ENCODE measurements at regions not wholly inside any gene's neighbourhood (a gene's known extent, or its start where the extent isn't known, plus 50 kb on each side); places are given as distances from the start of the nearest gene placed in this dataset.

DNA sequence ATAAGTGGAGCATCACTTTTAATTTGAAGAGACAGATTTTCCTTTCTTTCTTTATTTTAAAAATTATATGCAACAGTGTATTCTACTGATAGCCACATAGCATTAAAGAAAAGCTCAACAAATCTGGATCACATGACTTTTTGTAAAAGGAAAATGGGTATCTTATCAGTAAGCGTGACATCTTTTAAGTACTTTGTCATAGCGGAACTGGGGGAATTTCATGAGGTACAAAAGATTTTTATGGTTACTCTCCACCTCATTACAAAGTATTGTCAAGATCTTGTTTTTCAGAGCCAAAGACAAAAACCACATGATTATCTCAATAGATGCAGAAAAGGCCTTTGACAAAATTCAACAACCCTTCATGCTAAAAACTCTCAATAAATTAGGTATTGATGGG, 219.6 kb upstream of the ZPLD1 start:
- H3K4me1 ChIP-seq (ENCODE audit: insufficient read depth, low read length, poor library complexity, severe bottlenecking), result no peaks in the 10 kb centered on the region
- H3K4me2 ChIP-seq (ENCODE audit: low read depth, low read length, poor library complexity, severe bottlenecking), result no peak overlapping the region
- H3F3A ChIP-seq (ENCODE audit: low read depth), result no peaks in the 10 kb centered on the region
- no peaks in the 10 kb centered on the region for H3K27me3 ChIP-seq (ENCODE audit: insufficient read depth, low read length, poor library complexity, severe bottlenecking)
- H3K9ac ChIP-seq (ENCODE audit: low read depth, low read length, poor library complexity, severe bottlenecking), result no peak overlapping the region
- no peak overlapping the region for H2AFZ ChIP-seq (ENCODE audit: low read length)
- no peaks in the 10 kb centered on the region for H3K79me2 ChIP-seq (ENCODE audit: insufficient read depth, low read length)
- no peaks in the 10 kb centered on the region for H3K36me3 ChIP-seq (ENCODE audit: insufficient read depth, low read length)
- no peaks in the 10 kb centered on the region for H3K9me2 ChIP-seq (replicated peaks; ENCODE audit: low read depth, low read length)
- H3K4me3 ChIP-seq (ENCODE audit: low read length, poor library complexity, severe bottlenecking), result no peak overlapping the region
- H4K20me1 ChIP-seq (ENCODE audit: insufficient read depth, low read length, poor library complexity, severe bottlenecking), result no peaks in the 10 kb centered on the region
- H3K9me3 ChIP-seq (ENCODE audit: insufficient read depth, low read depth, low read length), result no peaks in the 10 kb centered on the region
- TF ChIP-seq, protein P1, sequence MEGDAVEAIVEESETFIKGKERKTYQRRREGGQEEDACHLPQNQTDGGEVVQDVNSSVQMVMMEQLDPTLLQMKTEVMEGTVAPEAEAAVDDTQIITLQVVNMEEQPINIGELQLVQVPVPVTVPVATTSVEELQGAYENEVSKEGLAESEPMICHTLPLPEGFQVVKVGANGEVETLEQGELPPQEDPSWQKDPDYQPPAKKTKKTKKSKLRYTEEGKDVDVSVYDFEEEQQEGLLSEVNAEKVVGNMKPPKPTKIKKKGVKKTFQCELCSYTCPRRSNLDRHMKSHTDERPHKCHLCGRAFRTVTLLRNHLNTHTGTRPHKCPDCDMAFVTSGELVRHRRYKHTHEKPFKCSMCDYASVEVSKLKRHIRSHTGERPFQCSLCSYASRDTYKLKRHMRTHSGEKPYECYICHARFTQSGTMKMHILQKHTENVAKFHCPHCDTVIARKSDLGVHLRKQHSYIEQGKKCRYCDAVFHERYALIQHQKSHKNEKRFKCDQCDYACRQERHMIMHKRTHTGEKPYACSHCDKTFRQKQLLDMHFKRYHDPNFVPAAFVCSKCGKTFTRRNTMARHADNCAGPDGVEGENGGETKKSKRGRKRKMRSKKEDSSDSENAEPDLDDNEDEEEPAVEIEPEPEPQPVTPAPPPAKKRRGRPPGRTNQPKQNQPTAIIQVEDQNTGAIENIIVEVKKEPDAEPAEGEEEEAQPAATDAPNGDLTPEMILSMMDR (conservative IDR thresholded peaks at IDR 0.05; ENCODE audit: low read length), result no peak
- no peak for TF ChIP-seq EZH2phosphoT487 (IDR thresholded peaks at IDR 0.05; ENCODE audit: borderline replicate concordance)

DNA sequence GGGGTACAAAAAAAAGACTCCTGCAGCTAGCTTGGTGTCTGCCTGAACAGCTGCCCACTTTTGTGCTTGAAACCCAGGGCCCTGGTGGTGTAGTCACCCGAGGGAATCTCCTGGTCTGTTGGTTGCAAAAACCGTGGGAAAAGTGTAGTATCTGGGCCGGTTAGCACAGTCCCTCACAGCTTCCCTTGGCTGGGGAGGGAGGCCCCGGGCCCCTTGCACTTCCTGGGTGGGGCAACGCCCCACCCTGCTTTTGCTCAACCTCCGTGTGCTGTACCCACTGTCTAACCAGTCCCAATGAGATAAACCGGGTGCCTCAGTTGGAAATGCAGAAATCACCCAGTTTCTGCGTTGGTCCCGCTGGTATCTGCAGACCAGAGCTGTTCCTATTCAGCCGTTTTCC, 211.7 kb upstream of the ZPLD1 start:
- no peaks in the 10 kb centered on the region for H3K36me3 ChIP-seq (ENCODE audit: insufficient read depth, low read length)
- H3K4me2 ChIP-seq (ENCODE audit: low read depth, low read length, poor library complexity, severe bottlenecking), result peak overlapping the region; percentile 2
- H3K79me2 ChIP-seq (ENCODE audit: insufficient read depth, low read length), result no peaks in the 10 kb centered on the region
- peak overlapping the region; percentile 4 for H3K9ac ChIP-seq (ENCODE audit: low read depth, low read length, poor library complexity, severe bottlenecking)
- H4K20me1 ChIP-seq (ENCODE audit: insufficient read depth, low read length, poor library complexity, severe bottlenecking), result no peaks in the 10 kb centered on the region
- peaks cover 19% of the 10 kb centered on the region for H3K4me1 ChIP-seq (ENCODE audit: insufficient read depth, low read length, poor library complexity, severe bottlenecking)
- no peak overlapping the region for H2AFZ ChIP-seq (ENCODE audit: low read length)
- H3K9me3 ChIP-seq (ENCODE audit: insufficient read depth, low read depth, low read length), result no peaks in the 10 kb centered on the region
- no peaks in the 10 kb centered on the region for H3K27me3 ChIP-seq (ENCODE audit: insufficient read depth, low read length, poor library complexity, severe bottlenecking)
- no peak overlapping the region for H3K4me3 ChIP-seq (ENCODE audit: low read length, poor library complexity, severe bottlenecking)
- no peaks in the 10 kb centered on the region for H3F3A ChIP-seq (ENCODE audit: low read depth)
- no peak for TF ChIP-seq EZH2phosphoT487 (IDR thresholded peaks at IDR 0.05; ENCODE audit: borderline replicate concordance)
- TF ChIP-seq, protein P1 (conservative IDR thresholded peaks at IDR 0.05; ENCODE audit: low read length), result no peak
- H3K9me2 ChIP-seq (replicated peaks; ENCODE audit: low read depth, low read length), result no peaks in the 10 kb centered on the region

DNA sequence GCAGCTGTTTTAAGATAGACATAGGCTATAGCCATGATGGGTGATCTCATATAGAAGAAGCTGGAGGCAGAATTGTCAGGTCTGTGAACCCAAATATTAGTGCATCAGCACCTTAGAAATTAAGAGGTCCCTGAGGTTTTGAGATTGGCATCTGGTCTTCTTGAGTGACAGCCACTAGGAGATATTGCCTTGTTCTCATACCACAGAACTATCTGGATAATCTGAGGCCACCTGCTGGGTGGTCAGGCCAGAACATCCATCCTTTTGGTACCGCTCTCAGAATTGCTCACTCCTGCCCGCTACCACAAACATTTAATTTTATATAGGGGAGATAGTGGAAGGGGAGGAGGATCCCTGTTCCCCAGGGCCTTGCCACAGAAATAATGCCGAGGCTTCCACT, 210.6 kb upstream of the ZPLD1 start:
- H3K27me3 ChIP-seq (ENCODE audit: insufficient read depth, low read length, poor library complexity, severe bottlenecking), result no peaks in the 10 kb centered on the region
- no peak overlapping the region for H3K9ac ChIP-seq (ENCODE audit: low read depth, low read length, poor library complexity, severe bottlenecking)
- no peak overlapping the region for H2AFZ ChIP-seq (ENCODE audit: low read length)
- H3K9me2 ChIP-seq (replicated peaks; ENCODE audit: low read depth, low read length), result no peaks in the 10 kb centered on the region
- H4K20me1 ChIP-seq (ENCODE audit: insufficient read depth, low read length, poor library complexity, severe bottlenecking), result no peaks in the 10 kb centered on the region
- no peaks in the 10 kb centered on the region for H3F3A ChIP-seq (ENCODE audit: low read depth)
- H3K9me3 ChIP-seq (ENCODE audit: insufficient read depth, low read depth, low read length), result no peaks in the 10 kb centered on the region
- TF ChIP-seq, protein P1 (conservative IDR thresholded peaks at IDR 0.05; ENCODE audit: low read length), result peak; percentile 77
- TF ChIP-seq EZH2phosphoT487 (IDR thresholded peaks at IDR 0.05; ENCODE audit: borderline replicate concordance), result no peak
- no peak overlapping the region for H3K4me2 ChIP-seq (ENCODE audit: low read depth, low read length, poor library complexity, severe bottlenecking)
- peaks cover 19% of the 10 kb centered on the region for H3K4me1 ChIP-seq (ENCODE audit: insufficient read depth, low read length, poor library complexity, severe bottlenecking)
- H3K36me3 ChIP-seq (ENCODE audit: insufficient read depth, low read length), result no peaks in the 10 kb centered on the region
- no peaks in the 10 kb centered on the region for H3K79me2 ChIP-seq (ENCODE audit: insufficient read depth, low read length)
- no peak overlapping the region for H3K4me3 ChIP-seq (ENCODE audit: low read length, poor library complexity, severe bottlenecking)

Data from Loucy (cell line).